NCI-H2171 (cell line): ENCODE measurements at regions not wholly inside any gene's neighbourhood (a gene's known extent, or its start where the extent isn't known, plus 50 kb on each side); places are given as distances from the start of the nearest gene placed in this dataset.
"Not testable (repeated sequence)": the region's sequence is repeated elsewhere in the genome, so short reads cannot be mapped to it uniquely, and the experiment has no call there.

Experiments used
- DNase-seq: peaks from one replicate; lab custom pipeline; 2025; lab: John Stamatoyannopoulos, UW

- DNase-seq: no peak
These were observed 1015.5 kb upstream of the MIR17HG start for GRCh38 chr13:90331974-90332373.

GRCh38 chr13:90336507-90336906, 1011.0 kb upstream of the MIR17HG start:
- no peak for DNase-seq

GRCh38 chr13:90341348-90341747, 1006.1 kb upstream of the MIR17HG start:
- not testable (repeated sequence) for DNase-seq

- DNase-seq: not testable (repeated sequence)
These were observed 998.9 kb upstream of the MIR17HG start for GRCh38 chr13:90348477-90349136.

GRCh38 chr13:90352763-90353162, 994.7 kb upstream of the MIR17HG start:
- DNase-seq: no peak

GRCh38 chr13:90355162-90355751, 992.2 kb upstream of the MIR17HG start:
- DNase-seq: no peak

- DNase-seq: no peak
These were observed 986.7 kb upstream of the MIR17HG start for GRCh38 chr13:90360785-90361184.

- no peak for DNase-seq
These were observed 984.8 kb upstream of the MIR17HG start for GRCh38 chr13:90362707-90363106.

GRCh38 chr13:90365130-90365529, 982.4 kb upstream of the MIR17HG start:
- DNase-seq: no peak

- DNase-seq: no peak
These were observed 973.3 kb upstream of the MIR17HG start for GRCh38 chr13:90374168-90374567.

GRCh38 chr13:90375851-90376250, 971.6 kb upstream of the MIR17HG start:
- DNase-seq: no peak

- DNase-seq: no peak
These were observed 965.1 kb upstream of the MIR17HG start for GRCh38 chr13:90382425-90382824.

GRCh38 chr13:90385781-90386489, 961.6 kb upstream of the MIR17HG start:
- DNase-seq: no peak

- DNase-seq: no peak
These were observed 958.5 kb upstream of the MIR17HG start for GRCh38 chr13:90388887-90389452.

GRCh38 chr13:90389537-90389936, 958.0 kb upstream of the MIR17HG start:
- DNase-seq: no peak

- DNase-seq: no peak
These were observed 954.1 kb upstream of the MIR17HG start for GRCh38 chr13:90393408-90393807.

- no peak for DNase-seq
These were observed 952.1 kb upstream of the MIR17HG start for GRCh38 chr13:90395348-90395747.

- DNase-seq: no peak
These were observed 951.6 kb upstream of the MIR17HG start for GRCh38 chr13:90395846-90396245.

GRCh38 chr13:90396266-90396665, 951.2 kb upstream of the MIR17HG start:
- DNase-seq: no peak

GRCh38 chr13:90397503-90397902, 950.0 kb upstream of the MIR17HG start:
- no peak for DNase-seq

GRCh38 chr13:90400372-90400771, 947.1 kb upstream of the MIR17HG start:
- no peak for DNase-seq

- no peak for DNase-seq
These were observed 946.3 kb upstream of the MIR17HG start for GRCh38 chr13:90401150-90401549.

GRCh38 chr13:90402102-90402501, 945.4 kb upstream of the MIR17HG start:
- DNase-seq: no peak
